ENCODE measurements at regions not wholly inside any gene's neighbourhood (a gene's known extent, or its start where the extent isn't known, plus 50 kb on each side); places are given as distances from the start of the nearest gene placed in this dataset.

- no peak for TF ChIP-seq HOXA7 (CRISPR knock-in tag; IDR thresholded peaks at IDR 0.05; ENCODE audit: borderline replicate concordance)
- TF ChIP-seq CTCF (tag by site-specific recombination; IDR thresholded peaks at IDR 0.05) = no peak
- no peak for TF ChIP-seq ZNF560 (tag by site-specific recombination; IDR thresholded peaks at IDR 0.05; ENCODE audit: borderline replicate concordance)
- TF ChIP-seq REST (tag by site-specific recombination; IDR thresholded peaks at IDR 0.05) = no peak
- no peak for TF ChIP-seq ZFP41 (tag by site-specific recombination; IDR thresholded peaks at IDR 0.05; ENCODE audit: borderline replicate concordance)
- TF ChIP-seq ZNF623 (tag by site-specific recombination; IDR thresholded peaks at IDR 0.05) = no peak
- TF ChIP-seq ZNF302 (tag by site-specific recombination; IDR thresholded peaks at IDR 0.05; ENCODE audit: low read depth) = no peak
- TF ChIP-seq SETDB1 (IDR thresholded peaks at IDR 0.05; ENCODE audit: insufficient read length, low read length) = no peak
- TF ChIP-seq ZSCAN30 (tag by site-specific recombination; IDR thresholded peaks at IDR 0.05) = no peak
These were observed 221.6 kb downstream of the TUBA3C start for GRCh38 chr13:18959996-18960395.

Measured in HEK293 (cell line).